ENCODE measurements at regions not wholly inside any gene's neighbourhood (a gene's known extent, or its start where the extent isn't known, plus 50 kb on each side); places are given as distances from the start of the nearest gene placed in this dataset.

GRCh38 chr2:159850789-159851188 is 52.8 kb upstream of the CD302 start:
- Histone ChIP-seq H3K14ac (ENCODE audit: low read length in 2 of 2) (no peak overlapping the region), H3K4me1 (ENCODE audit: control insufficient read depth, insufficient read depth, low read depth, low read length) (no peaks in the 10 kb centered on the region), H2BK15ac (ENCODE audit: low read depth, poor library complexity, severe bottlenecking) (no peak overlapping the region), H3K27ac (ENCODE audit: low read length, poor library complexity, severe bottlenecking) (no peak overlapping the region), H3K4me2 (ENCODE audit: low read length, poor library complexity, severe bottlenecking) (no peak overlapping the region), H3K9ac (ENCODE audit: low read length) (no peak overlapping the region), H3K4me3 (ENCODE audit: insufficient read depth in 1 of 2, low read depth in 1 of 2, low read length in 2 of 2) (no peak overlapping the region), H4K91ac (ENCODE audit: low read length) (no peak overlapping the region), H3K23ac (ENCODE audit: low read length in 2 of 2) (no peak overlapping the region), H3K27me3 (ENCODE audit: control insufficient read depth in 1 of 2, insufficient read depth in 1 of 2, low read length in 2 of 2) (no peaks in the 10 kb centered on the region), H3K4ac (ENCODE audit: low read depth in 1 of 2, low read length in 2 of 2) (no peak overlapping the region), H2BK12ac (ENCODE audit: low read length in 2 of 2) (no peak overlapping the region), H2AFZ (ENCODE audit: low read depth, low read length) (no peak overlapping the region), H2AK5ac (ENCODE audit: low read length, severe bottlenecking) (no peak overlapping the region), H3K18ac (ENCODE audit: low read depth in 1 of 2, low read length in 2 of 2) (no peak overlapping the region), H2BK120ac (ENCODE audit: low read depth, low read length) (no peak overlapping the region), H4K8ac (ENCODE audit: low read length) (no peak overlapping the region), H2BK5ac (ENCODE audit: low read depth, low read length, poor library complexity, severe bottlenecking) (no peak overlapping the region), H3K79me1 (replicated peaks; ENCODE audit: low read length, poor library complexity, severe bottlenecking) (no peaks in the 10 kb centered on the region), H3K36me3 (ENCODE audit: control insufficient read depth in 1 of 2, insufficient read depth in 2 of 2, low read depth in 1 of 2, low read length in 2 of 2) (no peaks in the 10 kb centered on the region), H3K9me3 (ENCODE audit: control insufficient read depth, low read length) (no peaks in the 10 kb centered on the region)
- DNase-seq = no peak

- Histone ChIP-seq H3K36me3 (ENCODE audit: control insufficient read depth in 1 of 2, insufficient read depth in 2 of 2, low read depth in 1 of 2, low read length in 2 of 2) (no peaks in the 10 kb centered on the region), H3K14ac (ENCODE audit: low read length in 2 of 2) (no peak overlapping the region), H2BK12ac (ENCODE audit: low read length in 2 of 2) (no peak overlapping the region), H3K27ac (ENCODE audit: low read length, poor library complexity, severe bottlenecking) (no peak overlapping the region), H3K79me1 (replicated peaks; ENCODE audit: low read length, poor library complexity, severe bottlenecking) (no peaks in the 10 kb centered on the region), H3K9me3 (ENCODE audit: control insufficient read depth, low read length) (no peaks in the 10 kb centered on the region), H2BK120ac (ENCODE audit: low read depth, low read length) (no peak overlapping the region), H2AFZ (ENCODE audit: low read depth, low read length) (no peak overlapping the region), H2BK15ac (ENCODE audit: low read depth, poor library complexity, severe bottlenecking) (no peak overlapping the region), H3K4me3 (ENCODE audit: insufficient read depth in 1 of 2, low read depth in 1 of 2, low read length in 2 of 2) (no peak overlapping the region), H3K4ac (ENCODE audit: low read depth in 1 of 2, low read length in 2 of 2) (no peak overlapping the region), H3K9ac (ENCODE audit: low read length) (no peak overlapping the region), H2BK5ac (ENCODE audit: low read depth, low read length, poor library complexity, severe bottlenecking) (no peak overlapping the region), H3K23ac (ENCODE audit: low read length in 2 of 2) (no peak overlapping the region), H3K4me2 (ENCODE audit: low read length, poor library complexity, severe bottlenecking) (no peak overlapping the region), H3K4me1 (ENCODE audit: control insufficient read depth, insufficient read depth, low read depth, low read length) (no peaks in the 10 kb centered on the region), H4K8ac (ENCODE audit: low read length) (no peak overlapping the region), H2AK5ac (ENCODE audit: low read length, severe bottlenecking) (no peak overlapping the region), H3K27me3 (ENCODE audit: control insufficient read depth in 1 of 2, insufficient read depth in 1 of 2, low read length in 2 of 2) (no peaks in the 10 kb centered on the region), H3K18ac (ENCODE audit: low read depth in 1 of 2, low read length in 2 of 2) (no peak overlapping the region), H4K91ac (ENCODE audit: low read length) (no peak overlapping the region)
- no peak for DNase-seq
- 90% methylated on average over 3 of the region's 3 CpGs for WGBS
Measured at GRCh38 chr2:159849160-159849813, 51.3 kb upstream of the CD302 start.

All from mesenchymal stem cell (in vitro differentiated cells and primary cell).